WTC11 (cell line): ENCODE measurements at regions not wholly inside any gene's neighbourhood (a gene's known extent, or its start where the extent isn't known, plus 50 kb on each side); places are given as distances from the start of the nearest gene placed in this dataset.

ENCODE experiments used
- ATAC-seq: fragments of 200-7000 bp; cut with Tn5 transposase; 2 replicates; pipeline ENCODE4 v1.10.0; 2021; ENCODE audit warnings: mild to moderate bottlenecking, moderate library complexity
- CTCF ChIA-PET: fragments of 300-600 bp; sonication (Branson Sonifier 250); formaldehyde crosslinking; loops from one replicate; lab custom pipeline; 2021; ENCODE audit warnings: antibody characterized with exemption; lab: Charles Lee
- POLR2A ChIA-PET: fragments of 350-600 bp; sonication (Branson Sonifier 250); formaldehyde crosslinking; loops from one replicate; lab custom pipeline; 2021; ENCODE audit warnings: antibody characterized with exemption; lab: Charles Lee
- DNase-seq: peaks from one replicate; pipeline ENCODE4 v3.0.0; 2021; ENCODE audit warnings: low spot score
- H3K27ac Mint-ChIP-seq: 2 replicates; pipeline ENCODE4 v1.8.0; 2021; ENCODE audit warnings: mixed read lengths
- H3K27me3 Mint-ChIP-seq: 2 replicates; pipeline ENCODE4 v1.8.0; 2021; ENCODE audit warnings: low read depth, mild to moderate bottlenecking, moderate library complexity, mixed read lengths
- H3K36me3 Mint-ChIP-seq: 2 replicates; pipeline ENCODE4 v1.8.0; 2021; ENCODE audit warnings: mixed read lengths
- H3K4me1 Mint-ChIP-seq: 2 replicates; pipeline ENCODE4 v1.8.0; 2022; ENCODE audit warnings: mixed read lengths
- H3K4me3 Mint-ChIP-seq: 2 replicates; pipeline ENCODE4 v1.8.0; 2021; ENCODE audit warnings: mild to moderate bottlenecking, moderate library complexity, mixed read lengths
- H3K9me3 Mint-ChIP-seq: 2 replicates; pipeline ENCODE4 v1.8.0; 2021; ENCODE audit warnings: mixed read lengths
- ATF2 ChIP-seq: sonication (generic); formaldehyde crosslinking; IDR thresholded peaks from 2 replicates; pipeline ENCODE4 v1.8.1; 2022; ENCODE audit warnings: low read depth, missing genetic modification reagents, borderline replicate concordance
- GRHL2 ChIP-seq: fragments of 250-450 bp; sonication (Bioruptor Pico); IDR thresholded peaks from 2 replicates; pipeline ENCODE4 v1.8.0; 2022; ENCODE audit warnings: mild to moderate bottlenecking, moderate library complexity; ENCODE audit not compliant: insufficient replicate concordance, severe bottlenecking
- MXD4 ChIP-seq: fragments of 250-450 bp; sonication (Bioruptor Pico); IDR thresholded peaks from 2 replicates; pipeline ENCODE4 v1.8.0; 2021; ENCODE audit warnings: mild to moderate bottlenecking, moderate library complexity, borderline replicate concordance
- NR1H2 ChIP-seq: sonication (generic); formaldehyde crosslinking; IDR thresholded peaks from 2 replicates; pipeline ENCODE4 v1.9.0; 2021; ENCODE audit warnings: mild to moderate bottlenecking, moderate library complexity, missing genetic modification reagents
- PRDM15 ChIP-seq: sonication (generic); formaldehyde crosslinking; IDR thresholded peaks from 2 replicates; pipeline ENCODE4 v1.8.0; 2022; ENCODE audit warnings: missing genetic modification reagents
- PREB ChIP-seq: sonication (generic); formaldehyde crosslinking; IDR thresholded peaks from 2 replicates; pipeline ENCODE4 v1.8.1; 2022; ENCODE audit warnings: mild to moderate bottlenecking, missing genetic modification reagents, moderate library complexity, borderline replicate concordance
- SMAD3 ChIP-seq: sonication (generic); formaldehyde crosslinking; IDR thresholded peaks from 2 replicates; pipeline ENCODE4 v1.8.0; 2022; ENCODE audit warnings: missing genetic modification reagents, mild to moderate bottlenecking, borderline replicate concordance
- ZNF219 ChIP-seq: sonication (generic); formaldehyde crosslinking; IDR thresholded peaks from 2 replicates; pipeline ENCODE4 v1.8.0; 2023; ENCODE audit warnings: missing genetic modification reagents, mild to moderate bottlenecking, borderline replicate concordance
- TF ChIP-seq, protein P1 (sequence below): sonication (generic); formaldehyde crosslinking; IDR thresholded peaks from 2 replicates; pipeline ENCODE4 v1.8.0; 2023; ENCODE audit warnings: missing genetic modification reagents, mild to moderate bottlenecking, borderline replicate concordance
- TF ChIP-seq, protein P2 (sequence below): fragments of 250-450 bp; sonication (Bioruptor Pico); IDR thresholded peaks from 2 replicates; pipeline ENCODE4 v1.9.0; 2021; ENCODE audit warnings: mild to moderate bottlenecking
- TF ChIP-seq, protein P3 (sequence below): sonication (generic); formaldehyde crosslinking; IDR thresholded peaks from 2 replicates; pipeline ENCODE4 v1.8.0; 2022; ENCODE audit warnings: mild to moderate bottlenecking, missing genetic modification reagents
- TF ChIP-seq, protein P4 (sequence below): sonication (generic); formaldehyde crosslinking; IDR thresholded peaks from 2 replicates; pipeline ENCODE4 v1.8.1; 2022; ENCODE audit warnings: mild to moderate bottlenecking, moderate library complexity, missing genetic modification reagents
- TF ChIP-seq, protein P5 (sequence below): sonication (generic); formaldehyde crosslinking; IDR thresholded peaks from 2 replicates; pipeline ENCODE4 v1.8.0; 2022; ENCODE audit warnings: mild to moderate bottlenecking, missing genetic modification reagents
- TF ChIP-seq, protein P6 (sequence below): sonication (generic); formaldehyde crosslinking; IDR thresholded peaks from 2 replicates; pipeline ENCODE4 v1.8.1; 2022; ENCODE audit warnings: missing genetic modification reagents, borderline replicate concordance
- TF ChIP-seq, protein P7 (sequence below): sonication (generic); formaldehyde crosslinking; IDR thresholded peaks from 2 replicates; pipeline ENCODE4 v1.8.1; 2023; ENCODE audit warnings: mild to moderate bottlenecking, missing genetic modification reagents, moderate library complexity

DNA sequence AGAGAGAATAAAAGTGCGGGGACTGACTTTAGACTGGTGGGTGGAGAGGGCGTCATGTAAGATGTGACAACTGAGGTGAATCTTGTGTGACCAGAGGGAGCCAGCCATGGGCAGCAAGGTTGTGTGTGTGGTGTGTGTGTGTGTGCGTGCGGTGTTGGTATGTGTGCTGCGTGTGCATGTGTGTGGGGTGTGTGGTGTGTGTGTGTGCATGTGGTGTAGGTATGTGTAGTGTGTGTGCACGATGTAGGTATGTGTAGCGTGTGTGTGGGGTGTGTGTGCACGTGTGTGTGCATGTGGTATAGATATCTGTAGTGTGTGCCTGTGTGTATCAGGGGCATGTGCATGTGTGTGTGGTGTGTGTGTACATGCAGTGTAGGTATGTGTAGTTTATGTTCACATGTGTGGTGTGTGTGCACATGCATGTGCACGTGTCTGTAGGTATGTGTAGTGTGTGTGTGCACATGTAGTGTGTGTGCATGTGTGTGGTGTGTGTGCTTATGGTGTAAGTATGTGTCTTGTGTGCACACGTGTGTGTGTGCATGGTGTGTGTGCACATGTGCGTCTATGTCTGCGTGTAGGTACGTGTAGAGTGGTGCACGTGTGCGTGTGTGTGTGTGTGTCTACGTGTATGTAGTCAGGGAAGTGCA is 312.3 kb upstream of the MKI67 start (continued):
- TF ChIP-seq, protein P1, sequence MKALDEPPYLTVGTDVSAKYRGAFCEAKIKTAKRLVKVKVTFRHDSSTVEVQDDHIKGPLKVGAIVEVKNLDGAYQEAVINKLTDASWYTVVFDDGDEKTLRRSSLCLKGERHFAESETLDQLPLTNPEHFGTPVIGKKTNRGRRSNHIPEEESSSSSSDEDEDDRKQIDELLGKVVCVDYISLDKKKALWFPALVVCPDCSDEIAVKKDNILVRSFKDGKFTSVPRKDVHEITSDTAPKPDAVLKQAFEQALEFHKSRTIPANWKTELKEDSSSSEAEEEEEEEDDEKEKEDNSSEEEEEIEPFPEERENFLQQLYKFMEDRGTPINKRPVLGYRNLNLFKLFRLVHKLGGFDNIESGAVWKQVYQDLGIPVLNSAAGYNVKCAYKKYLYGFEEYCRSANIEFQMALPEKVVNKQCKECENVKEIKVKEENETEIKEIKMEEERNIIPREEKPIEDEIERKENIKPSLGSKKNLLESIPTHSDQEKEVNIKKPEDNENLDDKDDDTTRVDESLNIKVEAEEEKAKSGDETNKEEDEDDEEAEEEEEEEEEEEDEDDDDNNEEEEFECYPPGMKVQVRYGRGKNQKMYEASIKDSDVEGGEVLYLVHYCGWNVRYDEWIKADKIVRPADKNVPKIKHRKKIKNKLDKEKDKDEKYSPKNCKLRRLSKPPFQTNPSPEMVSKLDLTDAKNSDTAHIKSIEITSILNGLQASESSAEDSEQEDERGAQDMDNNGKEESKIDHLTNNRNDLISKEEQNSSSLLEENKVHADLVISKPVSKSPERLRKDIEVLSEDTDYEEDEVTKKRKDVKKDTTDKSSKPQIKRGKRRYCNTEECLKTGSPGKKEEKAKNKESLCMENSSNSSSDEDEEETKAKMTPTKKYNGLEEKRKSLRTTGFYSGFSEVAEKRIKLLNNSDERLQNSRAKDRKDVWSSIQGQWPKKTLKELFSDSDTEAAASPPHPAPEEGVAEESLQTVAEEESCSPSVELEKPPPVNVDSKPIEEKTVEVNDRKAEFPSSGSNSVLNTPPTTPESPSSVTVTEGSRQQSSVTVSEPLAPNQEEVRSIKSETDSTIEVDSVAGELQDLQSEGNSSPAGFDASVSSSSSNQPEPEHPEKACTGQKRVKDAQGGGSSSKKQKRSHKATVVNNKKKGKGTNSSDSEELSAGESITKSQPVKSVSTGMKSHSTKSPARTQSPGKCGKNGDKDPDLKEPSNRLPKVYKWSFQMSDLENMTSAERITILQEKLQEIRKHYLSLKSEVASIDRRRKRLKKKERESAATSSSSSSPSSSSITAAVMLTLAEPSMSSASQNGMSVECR (CRISPR knock-in tag) = no peak
- TF ChIP-seq, protein P2, sequence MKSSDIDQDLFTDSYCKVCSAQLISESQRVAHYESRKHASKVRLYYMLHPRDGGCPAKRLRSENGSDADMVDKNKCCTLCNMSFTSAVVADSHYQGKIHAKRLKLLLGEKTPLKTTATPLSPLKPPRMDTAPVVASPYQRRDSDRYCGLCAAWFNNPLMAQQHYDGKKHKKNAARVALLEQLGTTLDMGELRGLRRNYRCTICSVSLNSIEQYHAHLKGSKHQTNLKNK (CRISPR knock-in tag) = no peak
- TF ChIP-seq, protein P3, sequence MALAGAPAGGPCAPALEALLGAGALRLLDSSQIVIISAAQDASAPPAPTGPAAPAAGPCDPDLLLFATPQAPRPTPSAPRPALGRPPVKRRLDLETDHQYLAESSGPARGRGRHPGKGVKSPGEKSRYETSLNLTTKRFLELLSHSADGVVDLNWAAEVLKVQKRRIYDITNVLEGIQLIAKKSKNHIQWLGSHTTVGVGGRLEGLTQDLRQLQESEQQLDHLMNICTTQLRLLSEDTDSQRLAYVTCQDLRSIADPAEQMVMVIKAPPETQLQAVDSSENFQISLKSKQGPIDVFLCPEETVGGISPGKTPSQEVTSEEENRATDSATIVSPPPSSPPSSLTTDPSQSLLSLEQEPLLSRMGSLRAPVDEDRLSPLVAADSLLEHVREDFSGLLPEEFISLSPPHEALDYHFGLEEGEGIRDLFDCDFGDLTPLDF (CRISPR knock-in tag) = no peak

DNA sequence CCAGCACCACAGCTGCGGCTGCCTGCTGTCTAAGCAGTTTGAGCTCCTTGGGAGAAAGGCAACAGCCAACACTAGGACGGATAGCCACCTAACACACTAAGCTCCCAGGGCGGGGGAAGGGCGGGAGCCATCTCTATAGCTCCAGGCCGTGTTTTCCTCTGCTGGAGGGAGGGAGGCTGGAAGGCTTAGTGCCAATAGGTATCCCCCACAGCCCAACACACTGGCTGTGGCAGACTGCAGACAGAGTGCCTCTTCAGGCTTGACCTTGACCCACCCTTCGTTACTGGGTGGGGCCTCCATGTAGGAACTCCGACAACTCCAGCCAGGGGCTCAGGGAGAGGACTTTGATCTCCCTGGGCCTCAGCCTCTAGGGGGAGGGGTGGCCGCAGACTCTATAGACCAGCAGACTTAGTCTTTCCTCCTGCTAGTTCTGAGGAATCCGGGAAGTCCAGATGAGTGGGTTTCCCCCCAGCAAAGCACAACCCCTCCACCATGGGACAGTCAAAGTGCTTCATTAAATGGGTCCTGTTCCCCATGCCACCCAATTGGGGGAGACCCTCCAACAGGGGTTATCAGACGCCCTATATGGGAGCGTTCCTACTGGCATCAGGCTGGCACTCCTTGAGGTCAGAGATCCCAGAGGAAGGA is 314.4 kb upstream of the MKI67 start:
- ATAC-seq (peak; percentile 76), DNase-seq (peak; percentile 49)
- Mint-ChIP-seq H3K9me3 (peaks cover 10% of the 10 kb centered on the region), H3K4me3 (no peak overlapping the region), H3K4me1 (peaks cover 28% of the 10 kb centered on the region), H3K27ac (no peak overlapping the region), H3K36me3 (no peaks in the 10 kb centered on the region), H3K27me3 (no peaks in the 10 kb centered on the region)
- POLR2A ChIA-PET = no interaction called here
- CTCF ChIA-PET = interaction anchor here (0.8 kb wide), 1 partner anchor 173 kb away, joined by 3 read pairs; no protein-coding TSS in a partner anchor
- TF ChIP-seq ATF2 (CRISPR knock-in tag) = no peak
- no peak for TF ChIP-seq GRHL2 (CRISPR knock-in tag)
- no peak for TF ChIP-seq NR1H2 (CRISPR knock-in tag)
- no peak for TF ChIP-seq PRDM15 (CRISPR knock-in tag)
- TF ChIP-seq, protein P4, sequence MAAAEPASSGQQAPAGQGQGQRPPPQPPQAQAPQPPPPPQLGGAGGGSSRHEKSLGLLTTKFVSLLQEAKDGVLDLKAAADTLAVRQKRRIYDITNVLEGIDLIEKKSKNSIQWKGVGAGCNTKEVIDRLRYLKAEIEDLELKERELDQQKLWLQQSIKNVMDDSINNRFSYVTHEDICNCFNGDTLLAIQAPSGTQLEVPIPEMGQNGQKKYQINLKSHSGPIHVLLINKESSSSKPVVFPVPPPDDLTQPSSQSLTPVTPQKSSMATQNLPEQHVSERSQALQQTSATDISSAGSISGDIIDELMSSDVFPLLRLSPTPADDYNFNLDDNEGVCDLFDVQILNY (CRISPR knock-in tag) = no peak
- TF ChIP-seq, protein P5, sequence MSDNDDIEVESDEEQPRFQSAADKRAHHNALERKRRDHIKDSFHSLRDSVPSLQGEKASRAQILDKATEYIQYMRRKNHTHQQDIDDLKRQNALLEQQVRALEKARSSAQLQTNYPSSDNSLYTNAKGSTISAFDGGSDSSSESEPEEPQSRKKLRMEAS = no peak
- TF ChIP-seq, protein P6, sequence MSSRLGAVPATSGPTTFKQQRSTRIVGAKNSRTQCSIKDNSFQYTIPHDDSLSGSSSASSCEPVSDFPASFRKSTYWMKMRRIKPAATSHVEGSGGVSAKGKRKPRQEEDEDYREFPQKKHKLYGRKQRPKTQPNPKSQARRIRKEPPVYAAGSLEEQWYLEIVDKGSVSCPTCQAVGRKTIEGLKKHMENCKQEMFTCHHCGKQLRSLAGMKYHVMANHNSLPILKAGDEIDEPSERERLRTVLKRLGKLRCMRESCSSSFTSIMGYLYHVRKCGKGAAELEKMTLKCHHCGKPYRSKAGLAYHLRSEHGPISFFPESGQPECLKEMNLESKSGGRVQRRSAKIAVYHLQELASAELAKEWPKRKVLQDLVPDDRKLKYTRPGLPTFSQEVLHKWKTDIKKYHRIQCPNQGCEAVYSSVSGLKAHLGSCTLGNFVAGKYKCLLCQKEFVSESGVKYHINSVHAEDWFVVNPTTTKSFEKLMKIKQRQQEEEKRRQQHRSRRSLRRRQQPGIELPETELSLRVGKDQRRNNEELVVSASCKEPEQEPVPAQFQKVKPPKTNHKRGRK (CRISPR knock-in tag) = no peak
- TF ChIP-seq MXD4 = no peak
- no peak for TF ChIP-seq SMAD3 (CRISPR knock-in tag)
- TF ChIP-seq, protein P7, sequence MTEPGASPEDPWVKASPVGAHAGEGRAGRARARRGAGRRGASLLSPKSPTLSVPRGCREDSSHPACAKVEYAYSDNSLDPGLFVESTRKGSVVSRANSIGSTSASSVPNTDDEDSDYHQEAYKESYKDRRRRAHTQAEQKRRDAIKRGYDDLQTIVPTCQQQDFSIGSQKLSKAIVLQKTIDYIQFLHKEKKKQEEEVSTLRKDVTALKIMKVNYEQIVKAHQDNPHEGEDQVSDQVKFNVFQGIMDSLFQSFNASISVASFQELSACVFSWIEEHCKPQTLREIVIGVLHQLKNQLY = no peak
- TF ChIP-seq ZNF219 (CRISPR knock-in tag) = no peak
- no peak for TF ChIP-seq PREB (CRISPR knock-in tag)
